HAP-1 (cell line): ENCODE measurements at regions not wholly inside any gene's neighbourhood (a gene's known extent, or its start where the extent isn't known, plus 50 kb on each side); places are given as distances from the start of the nearest gene placed in this dataset.

Experiments used
- DNase-seq, 2 experiments: peaks; one replicate each; pipeline ENCODE4 v3.0.0-alpha.2; 2016 to 2020; ENCODE audit warnings: low spot score in 2 of 2
- H3K27me3 ChIP-seq: fragments of 250-450 bp; sonication (Bioruptor Pico); 2 replicates; pipeline ENCODE4 v1.5.1; 2020; ENCODE audit warnings: low read depth, mild to moderate bottlenecking, moderate library complexity
- H3K36me3 ChIP-seq: fragments of 250-450 bp; sonication (Bioruptor Pico); replicated peaks from 2 replicates; pipeline ENCODE4 v1.5.1; 2020; ENCODE audit warnings: mild to moderate bottlenecking
- H3K4me1 ChIP-seq: fragments of 250-450 bp; sonication (Bioruptor Pico); 2 replicates; pipeline ENCODE4 v1.5.1; 2020; ENCODE audit warnings: mild to moderate bottlenecking
- H3K4me3 ChIP-seq: fragments of 250-450 bp; sonication (Bioruptor Pico); 2 replicates; pipeline ENCODE4 v1.5.1; 2020; ENCODE audit warnings: mild to moderate bottlenecking, moderate library complexity
- H3K9me3 ChIP-seq: fragments of 250-450 bp; sonication (Bioruptor Pico); 2 replicates; pipeline ENCODE4 v1.5.1; 2020; ENCODE audit warnings: mild to moderate bottlenecking, moderate library complexity
- in situ Hi-C: fragments of 300-500 bp; cut with MboI; formaldehyde crosslinking; loops from 3 replicates; pipeline ENCODE4 v1.14.3; 2020; ENCODE audit warnings: low sequenced_read_pairs, inconsistent platforms, mixed read lengths

DNA sequence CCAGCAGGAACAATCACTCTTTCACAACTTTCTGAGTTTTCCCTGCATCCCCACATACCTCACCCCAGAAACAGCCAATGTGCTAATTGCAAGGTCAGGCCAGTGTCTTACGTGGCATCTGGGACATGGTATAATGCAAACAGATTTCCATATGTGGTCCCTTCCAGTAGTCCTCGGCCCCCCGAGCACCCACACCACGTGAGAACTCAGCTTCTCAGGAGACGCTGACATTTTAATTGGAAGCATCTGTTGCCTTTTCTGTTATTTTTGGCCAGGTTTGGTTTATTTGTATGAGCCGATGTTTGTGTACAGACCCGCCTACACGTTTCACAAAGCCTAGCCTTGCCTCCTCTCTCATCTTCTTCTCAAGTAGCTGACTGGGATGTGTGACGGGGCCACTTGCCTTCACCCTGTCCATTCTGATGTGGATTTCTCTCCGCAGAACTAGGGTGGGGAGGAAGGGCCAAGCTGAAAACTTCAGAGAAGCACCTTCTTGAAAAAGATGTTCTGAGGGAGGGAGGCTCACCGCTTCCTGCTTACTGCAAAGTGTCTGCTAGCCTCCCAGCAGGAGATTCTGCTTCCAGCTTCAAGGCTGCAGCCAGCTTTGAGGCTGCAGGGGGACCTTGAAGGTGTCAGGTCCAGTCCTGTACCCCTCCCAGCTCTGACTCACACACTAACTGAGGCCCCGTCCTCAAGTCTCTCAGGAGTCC lies 109.6 kb upstream of the SLC14A2 start:
- H3K4me1 ChIP-seq: no peaks in the 10 kb centered on the region
- H3K27me3 ChIP-seq: no peaks in the 10 kb centered on the region
- H3K9me3 ChIP-seq: no peaks in the 10 kb centered on the region
- in situ Hi-C loops: no loop called here
- H3K4me3 ChIP-seq: no peak overlapping the region
- H3K36me3 ChIP-seq: no peaks in the 10 kb centered on the region
- no peak for DNase-seq

DNA sequence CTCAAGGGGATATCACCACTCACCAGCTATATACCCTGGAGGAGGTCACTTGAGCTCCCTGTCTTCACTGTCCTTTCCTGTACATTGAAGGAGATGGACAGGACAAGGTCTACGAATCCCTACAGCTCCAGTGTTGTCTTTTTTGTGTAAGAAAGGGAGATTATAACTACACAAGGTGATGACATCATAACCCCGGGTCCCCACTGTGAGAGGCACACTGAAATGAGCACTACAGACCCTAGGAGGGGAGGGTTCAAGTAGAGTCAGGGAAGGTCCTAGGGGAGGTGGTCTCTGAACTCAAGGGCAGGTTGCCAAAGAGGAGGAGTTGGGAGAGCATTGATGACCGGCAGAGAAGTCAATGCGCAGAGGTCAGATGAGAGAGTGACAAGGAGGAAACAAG lies 108.3 kb upstream of the SLC14A2 start:
- in situ Hi-C loops: no loop called here
- H3K9me3 ChIP-seq: no peaks in the 10 kb centered on the region
- DNase-seq: no peak
- H3K36me3 ChIP-seq: no peaks in the 10 kb centered on the region
- no peaks in the 10 kb centered on the region for H3K4me1 ChIP-seq
- no peak overlapping the region for H3K4me3 ChIP-seq
- H3K27me3 ChIP-seq: no peaks in the 10 kb centered on the region

DNA sequence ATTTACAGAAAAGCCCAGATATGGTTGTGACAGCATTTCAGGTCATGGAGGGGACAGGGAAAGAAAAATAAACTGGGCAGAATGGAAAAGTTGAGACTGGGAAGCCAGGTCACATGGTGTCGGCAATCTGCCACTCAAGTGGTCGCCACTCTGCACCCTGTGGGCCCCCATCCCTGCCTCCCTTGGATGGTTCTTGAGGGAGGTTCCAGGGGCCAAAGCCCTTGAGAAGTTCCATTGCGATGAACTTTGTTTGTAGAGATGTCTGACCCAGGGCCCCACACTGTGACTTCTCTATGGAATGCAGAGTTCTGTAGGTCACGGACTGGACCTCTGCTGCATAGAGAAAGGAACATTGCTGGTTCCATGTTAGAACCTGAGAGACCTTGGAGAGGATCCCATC lies 105.7 kb upstream of the SLC14A2 start:
- Histone ChIP-seq H3K4me3 (no peak overlapping the region), H3K27me3 (no peaks in the 10 kb centered on the region)
- in situ Hi-C loops: no loop called here

DNA sequence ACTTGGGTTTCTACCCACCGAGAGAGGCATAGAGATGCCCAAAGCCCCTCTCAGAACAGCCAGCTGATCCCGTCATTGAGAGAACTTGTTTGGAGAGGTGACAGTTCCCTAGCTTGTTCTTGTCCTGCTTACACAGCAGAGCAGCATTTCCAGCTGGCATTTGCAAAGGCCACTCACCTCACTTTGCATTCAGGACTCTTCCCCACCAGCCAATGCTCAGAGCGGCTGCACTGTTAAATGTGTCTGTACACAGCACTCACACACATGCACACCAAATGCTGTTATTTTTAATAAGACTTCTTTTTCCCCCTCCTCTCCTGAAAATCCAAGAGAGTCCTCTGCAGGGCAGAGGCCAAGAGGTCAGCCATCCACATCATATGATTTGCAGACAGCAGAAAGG lies 104.6 kb upstream of the SLC14A2 start:
- H3K9me3 ChIP-seq: no peaks in the 10 kb centered on the region
- H3K4me1 ChIP-seq: no peaks in the 10 kb centered on the region
- H3K27me3 ChIP-seq: no peaks in the 10 kb centered on the region
- no peak for DNase-seq
- no peak overlapping the region for H3K4me3 ChIP-seq
- in situ Hi-C loops: no loop called here
- H3K36me3 ChIP-seq: no peaks in the 10 kb centered on the region

More for the DNA sequence above, 105.7 kb upstream of the SLC14A2 start:
- Histone ChIP-seq H3K4me1 (no peaks in the 10 kb centered on the region), H3K9me3 (no peaks in the 10 kb centered on the region), H3K36me3 (no peaks in the 10 kb centered on the region)
- no peak for DNase-seq

DNA sequence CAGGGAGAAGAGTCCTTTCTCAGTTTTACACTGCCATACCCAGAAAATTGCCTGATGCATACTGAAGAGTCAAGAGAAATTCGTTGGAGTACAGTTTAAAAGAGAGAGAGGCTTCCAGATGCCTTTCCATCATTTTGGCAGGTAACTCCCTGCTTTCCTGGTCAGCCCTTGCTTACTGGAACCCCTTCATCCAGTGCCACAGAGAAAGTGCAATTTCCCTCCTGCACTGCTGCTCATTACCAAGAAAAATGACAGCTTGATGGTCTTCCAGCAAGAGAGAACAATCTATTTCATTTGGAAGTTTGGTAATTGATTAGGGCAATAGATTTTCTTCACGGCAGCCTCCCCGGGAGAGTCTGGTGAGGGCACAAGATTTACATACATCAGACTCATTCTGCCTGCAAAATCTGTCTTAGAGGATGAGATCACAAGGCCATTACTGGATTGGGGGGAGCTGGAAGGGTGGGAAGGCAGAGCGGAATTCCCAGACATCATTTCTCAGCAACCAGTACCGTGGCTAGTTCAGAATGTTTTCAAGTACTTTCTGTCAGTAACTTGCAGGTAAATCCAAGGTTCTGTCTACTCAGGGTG lies 102.8 kb upstream of the SLC14A2 start:
- Histone ChIP-seq H3K36me3 (no peaks in the 10 kb centered on the region), H3K27me3 (no peaks in the 10 kb centered on the region), H3K9me3 (no peaks in the 10 kb centered on the region), H3K4me1 (no peaks in the 10 kb centered on the region), H3K4me3 (no peak overlapping the region)
- in situ Hi-C loops: no loop called here
- no peak for DNase-seq

DNA sequence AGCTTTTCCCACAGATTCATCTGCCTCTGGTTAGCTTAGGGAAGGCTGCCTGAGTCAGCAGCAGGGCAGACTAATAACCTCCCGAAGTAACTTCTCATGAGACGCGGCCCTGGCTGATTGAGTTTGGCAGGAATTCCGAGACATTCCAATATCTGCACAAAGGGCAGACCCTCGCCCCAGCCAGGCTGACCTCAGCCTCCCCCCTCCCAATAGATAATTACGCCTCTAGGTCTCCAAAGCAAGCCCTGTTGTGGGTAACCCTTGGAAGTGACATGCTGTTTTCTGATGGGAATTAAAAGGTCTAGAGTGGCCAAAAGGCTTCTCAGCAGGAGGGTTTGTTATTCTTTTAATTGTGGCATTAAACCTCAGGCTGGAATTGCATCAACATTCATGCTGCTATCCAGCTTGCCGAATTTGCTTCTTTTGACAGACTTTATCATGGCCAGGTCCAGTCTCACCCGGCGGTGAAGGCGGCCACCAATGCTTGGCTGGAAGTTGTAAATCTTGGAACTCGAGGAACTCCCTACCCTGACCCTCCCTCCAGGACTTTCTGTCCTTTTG lies 98.0 kb upstream of the SLC14A2 start:
- no peak for DNase-seq
- H3K4me3 ChIP-seq: no peak overlapping the region
- in situ Hi-C loops: no loop called here

DNA sequence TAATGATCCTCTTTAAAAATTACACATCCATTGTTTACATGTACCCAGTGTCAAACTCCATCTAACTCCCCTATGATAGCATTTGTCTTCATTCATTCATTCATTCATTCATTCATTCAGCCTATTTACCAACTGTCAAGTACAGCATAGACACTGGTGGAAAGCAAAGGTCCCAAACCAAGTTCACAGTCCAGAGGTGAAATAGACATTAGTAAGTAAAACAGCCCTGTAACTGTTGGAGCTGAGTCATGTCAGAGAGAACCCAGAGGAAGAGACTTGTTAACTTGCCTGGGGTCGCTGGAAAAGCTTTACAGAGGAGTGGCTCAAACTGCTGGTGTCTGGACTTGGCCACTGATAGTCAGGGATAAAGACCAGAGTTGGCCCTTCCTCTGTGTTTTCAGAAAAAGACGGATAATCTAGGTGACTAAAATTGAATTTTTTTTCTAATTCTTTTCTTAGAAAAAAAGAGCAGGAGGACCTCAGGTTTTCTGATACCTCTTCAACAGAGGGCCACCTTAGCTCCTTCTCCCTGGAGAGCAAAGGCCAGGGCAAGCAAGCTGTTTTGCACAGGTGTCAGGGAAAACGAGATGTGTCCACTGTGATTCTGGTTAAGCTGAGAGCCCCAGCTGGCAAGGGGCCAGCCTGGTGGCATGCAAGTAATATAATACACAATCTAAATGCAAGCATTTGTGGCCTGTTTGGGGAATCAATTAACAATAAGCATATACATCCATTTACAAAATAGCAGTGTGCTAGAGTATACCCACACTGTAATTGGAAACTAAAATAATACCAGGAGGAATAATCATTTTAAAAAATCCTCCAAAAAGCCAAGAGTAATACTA lies 96.7 kb upstream of the SLC14A2 start:
- Histone ChIP-seq H3K36me3 (no peaks in the 10 kb centered on the region), H3K4me3 (no peak overlapping the region), H3K4me1 (no peaks in the 10 kb centered on the region), H3K9me3 (no peaks in the 10 kb centered on the region), H3K27me3 (no peaks in the 10 kb centered on the region)
- in situ Hi-C loops: no loop called here
- DNase-seq: no peak

More for the DNA sequence above, 98.0 kb upstream of the SLC14A2 start:
- Histone ChIP-seq H3K27me3 (no peaks in the 10 kb centered on the region), H3K36me3 (no peaks in the 10 kb centered on the region), H3K9me3 (no peaks in the 10 kb centered on the region), H3K4me1 (no peaks in the 10 kb centered on the region)

DNA sequence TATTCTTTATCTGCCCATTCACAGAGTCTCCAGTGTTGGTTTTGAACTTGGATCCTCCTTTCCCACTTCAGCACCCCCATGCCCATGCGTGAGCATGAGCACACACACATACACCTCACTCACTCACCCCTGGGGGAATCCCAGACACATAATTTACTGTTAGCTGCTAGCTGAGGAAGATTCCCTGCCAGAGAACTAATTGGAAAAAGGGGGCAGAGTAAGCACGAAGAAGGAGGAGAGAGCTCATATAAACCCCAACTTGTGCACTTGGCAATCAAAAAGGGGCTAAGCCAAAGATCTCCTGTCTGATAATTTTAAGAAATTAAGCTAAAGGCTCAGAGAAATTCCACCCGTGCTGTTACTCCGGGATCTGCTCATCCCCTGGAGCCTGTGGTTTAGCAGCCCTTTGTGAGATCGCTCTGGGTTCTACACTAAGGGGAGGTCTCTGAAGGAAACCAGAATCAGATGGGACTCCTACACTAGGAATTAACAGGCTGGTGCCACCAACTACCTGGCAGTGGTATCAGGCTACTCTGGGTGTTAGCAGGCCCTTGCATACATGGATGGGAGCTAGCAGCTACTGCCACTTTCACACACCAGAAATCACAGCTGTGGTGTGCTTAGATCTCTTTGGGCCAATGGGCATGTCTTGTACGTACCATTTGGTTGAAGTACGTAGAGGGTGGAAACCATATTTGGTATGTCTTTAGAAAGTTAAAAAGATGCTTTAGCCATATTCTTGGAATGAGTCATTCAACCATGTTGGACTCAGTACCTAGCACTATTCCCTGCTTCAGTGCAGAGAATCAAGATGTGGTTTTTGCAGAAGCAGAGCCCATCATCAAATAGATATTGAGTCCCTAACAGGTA lies 95.6 kb upstream of the SLC14A2 start:
- no peaks in the 10 kb centered on the region for H3K4me1 ChIP-seq

DNA sequence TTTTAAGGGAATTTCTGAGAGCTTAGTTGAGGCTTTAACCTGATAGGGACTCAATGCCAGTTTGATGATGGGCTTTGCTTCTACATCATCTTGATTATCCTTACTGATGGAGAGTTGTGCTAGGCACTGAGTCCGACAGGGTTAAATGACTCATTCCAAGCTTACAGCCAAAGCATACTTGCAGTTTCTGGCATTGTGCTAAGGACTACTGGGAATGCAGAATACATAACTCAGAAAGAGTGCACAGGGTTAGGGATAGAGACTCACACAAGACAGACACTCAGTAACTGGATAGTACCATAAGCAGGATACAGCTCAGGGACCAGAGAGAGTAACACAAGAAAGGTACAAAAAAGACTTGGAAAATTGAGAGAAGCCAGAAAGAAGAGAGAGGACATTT lies 94.1 kb upstream of the SLC14A2 start:
- no peak for DNase-seq
- Histone ChIP-seq H3K4me3 (no peak overlapping the region), H3K27me3 (no peaks in the 10 kb centered on the region), H3K4me1 (no peaks in the 10 kb centered on the region), H3K36me3 (no peaks in the 10 kb centered on the region), H3K9me3 (no peaks in the 10 kb centered on the region)
- in situ Hi-C loops: no loop called here

More for the DNA sequence above, 95.6 kb upstream of the SLC14A2 start:
- in situ Hi-C loops: no loop called here
- no peak for DNase-seq
- no peaks in the 10 kb centered on the region for H3K9me3 ChIP-seq
- H3K4me3 ChIP-seq: no peak overlapping the region
- H3K36me3 ChIP-seq: no peaks in the 10 kb centered on the region
- H3K27me3 ChIP-seq: no peaks in the 10 kb centered on the region

DNA sequence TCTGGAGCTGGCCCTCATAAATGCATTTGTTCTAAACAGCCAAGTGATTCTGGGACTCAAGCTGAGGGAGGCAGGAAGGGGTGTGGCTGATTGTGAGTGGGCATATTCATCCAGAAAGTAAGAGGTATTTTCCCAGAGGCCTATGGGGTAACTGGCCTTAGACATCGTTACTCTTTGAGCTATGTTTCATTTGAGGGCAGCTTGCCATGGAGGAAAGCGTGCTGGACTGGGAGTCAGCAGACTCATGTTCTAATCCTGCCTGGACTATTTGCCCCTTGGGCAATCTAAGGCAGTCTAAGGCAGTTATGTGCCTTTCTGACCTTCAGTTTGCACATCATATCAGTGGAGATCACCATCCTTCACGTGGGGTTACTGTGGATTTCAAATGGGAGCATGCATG lies 93.5 kb upstream of the SLC14A2 start:
- H3K4me3 ChIP-seq: no peak overlapping the region
- H3K27me3 ChIP-seq: no peaks in the 10 kb centered on the region
- H3K36me3 ChIP-seq: no peaks in the 10 kb centered on the region
- DNase-seq: no peak
- no peaks in the 10 kb centered on the region for H3K4me1 ChIP-seq
- in situ Hi-C loops: no loop called here
- no peaks in the 10 kb centered on the region for H3K9me3 ChIP-seq

DNA sequence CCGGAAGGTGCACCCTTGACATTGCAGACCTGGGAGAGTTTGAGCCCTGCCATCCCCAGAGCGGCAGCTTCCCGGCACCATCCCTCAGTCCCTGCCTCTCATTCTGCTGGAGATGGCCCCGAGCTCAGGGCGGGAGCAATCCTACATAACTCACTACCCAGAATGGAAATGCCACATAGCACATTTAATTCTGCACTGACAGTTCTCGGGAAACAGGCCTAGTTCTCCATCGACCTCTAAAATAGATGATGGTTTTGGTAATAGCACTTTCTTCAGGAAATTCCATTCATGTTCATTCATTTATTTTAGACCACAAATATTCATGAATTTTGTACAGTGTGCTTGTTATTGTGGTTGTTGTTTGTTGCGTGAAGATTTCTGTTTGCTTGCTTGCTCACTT lies 92.9 kb upstream of the SLC14A2 start:
- no peaks in the 10 kb centered on the region for H3K4me1 ChIP-seq
- no peaks in the 10 kb centered on the region for H3K9me3 ChIP-seq
- no peaks in the 10 kb centered on the region for H3K27me3 ChIP-seq
- no peaks in the 10 kb centered on the region for H3K36me3 ChIP-seq
- H3K4me3 ChIP-seq: no peak overlapping the region
- DNase-seq: no peak
- in situ Hi-C loops: no loop called here

DNA sequence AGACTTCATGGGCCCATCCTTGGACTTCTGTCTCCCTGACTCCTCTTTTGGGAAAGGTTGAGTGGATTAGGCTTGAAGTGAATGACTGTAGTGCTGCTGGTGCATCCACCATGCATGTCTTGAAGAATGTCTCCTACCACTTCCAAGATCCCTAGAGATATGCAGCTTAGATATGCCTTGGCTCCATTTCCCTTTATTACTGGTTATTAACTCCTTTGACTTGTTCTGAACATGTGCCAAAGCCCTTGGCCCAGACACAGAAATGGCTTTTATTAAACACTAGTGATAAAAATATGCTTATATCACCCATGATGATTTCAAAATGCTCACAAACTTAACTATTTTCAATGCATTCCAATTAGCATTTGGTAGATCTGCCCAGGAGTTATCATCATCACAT lies 90.0 kb upstream of the SLC14A2 start:
- Histone ChIP-seq H3K4me3 (no peak overlapping the region), H3K4me1 (no peaks in the 10 kb centered on the region), H3K36me3 (no peaks in the 10 kb centered on the region), H3K9me3 (no peaks in the 10 kb centered on the region), H3K27me3 (no peaks in the 10 kb centered on the region)
- DNase-seq: no peak
- in situ Hi-C loops: loop anchor here (25.0 kb wide), 1 partner anchor 88 kb away; no protein-coding TSS in a partner anchor

DNA sequence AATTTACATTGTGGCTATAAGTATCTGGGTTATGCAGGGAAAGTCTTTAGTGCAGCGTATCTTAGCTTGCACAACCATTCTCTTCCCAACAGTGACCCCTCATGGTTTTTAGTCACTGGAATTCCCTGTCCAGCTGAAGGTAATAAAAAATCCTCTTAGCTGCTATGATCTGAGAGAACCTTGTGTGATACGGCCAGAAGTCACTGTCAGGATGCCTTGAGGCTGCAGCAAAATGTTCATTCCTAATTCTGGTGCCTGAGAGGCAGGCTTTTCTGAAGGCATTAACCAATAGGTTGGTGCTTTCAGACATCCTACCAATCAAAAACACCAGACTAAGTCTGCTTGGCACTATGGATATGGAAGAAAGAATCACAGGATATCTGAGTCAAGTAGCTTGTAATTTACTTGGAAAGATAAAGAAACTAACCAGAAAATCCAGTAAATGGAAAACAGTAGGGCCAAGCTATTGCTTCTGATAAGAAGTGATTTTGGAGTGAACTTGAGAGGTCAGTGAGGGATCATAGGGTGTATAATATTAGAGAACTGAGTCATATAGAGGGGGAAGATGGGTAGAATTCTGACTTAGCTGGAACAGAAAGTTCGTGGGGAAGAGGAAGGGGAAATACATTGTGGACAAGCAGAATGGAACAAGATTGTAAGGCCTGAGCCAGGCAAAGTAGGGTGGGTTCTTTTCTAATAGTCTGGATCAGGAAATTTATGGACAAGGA lies 89.0 kb upstream of the SLC14A2 start:
- Histone ChIP-seq H3K36me3 (no peaks in the 10 kb centered on the region), H3K4me3 (no peak overlapping the region), H3K9me3 (no peaks in the 10 kb centered on the region), H3K27me3 (no peaks in the 10 kb centered on the region), H3K4me1 (no peaks in the 10 kb centered on the region)
- in situ Hi-C loops: loop anchor here (25.0 kb wide), 1 partner anchor 89 kb away; no protein-coding TSS in a partner anchor
- no peak for DNase-seq
